GM21528 (cell line): ENCODE measurements at regions not wholly inside any gene's neighbourhood (a gene's known extent, or its start where the extent isn't known, plus 50 kb on each side); places are given as distances from the start of the nearest gene placed in this dataset.
"Not testable (repeated sequence)": the region's sequence is repeated elsewhere in the genome, so short reads cannot be mapped to it uniquely, and the experiment has no call there.

ENCODE experiments used
- ATAC-seq: cut with Tn5 transposase; IDR thresholded peaks from one replicate; pipeline ENCODE4 v1.9.1; 2021; ENCODE audit warnings: mild to moderate bottlenecking, moderate library complexity; ENCODE audit not compliant: unreplicated experiment, low FRiP score

DNA sequence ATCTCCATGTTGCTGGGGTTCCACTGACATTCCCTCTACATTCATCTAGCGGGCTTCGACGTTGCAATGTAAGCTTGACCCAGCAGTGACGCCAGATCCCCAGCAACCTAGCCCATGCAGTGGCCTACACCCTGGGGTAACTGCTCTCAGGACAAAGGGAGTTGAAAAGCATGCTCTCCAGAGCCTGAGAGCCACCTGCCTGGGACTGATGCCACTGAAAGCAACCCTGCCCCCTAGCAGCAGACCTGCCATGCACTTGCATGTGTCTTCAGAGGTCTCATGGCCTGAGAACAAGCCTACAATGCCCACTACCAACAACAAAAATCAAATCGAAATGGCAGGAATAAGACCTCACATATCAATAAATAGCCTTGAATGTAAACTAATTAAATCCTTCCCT is 330.3 kb downstream of the TRIM36 start:
- ATAC-seq: no peak

GRCh38 chr5:114838937-114839336 is 330.8 kb downstream of the TRIM36 start:
- ATAC-seq: no peak

DNA sequence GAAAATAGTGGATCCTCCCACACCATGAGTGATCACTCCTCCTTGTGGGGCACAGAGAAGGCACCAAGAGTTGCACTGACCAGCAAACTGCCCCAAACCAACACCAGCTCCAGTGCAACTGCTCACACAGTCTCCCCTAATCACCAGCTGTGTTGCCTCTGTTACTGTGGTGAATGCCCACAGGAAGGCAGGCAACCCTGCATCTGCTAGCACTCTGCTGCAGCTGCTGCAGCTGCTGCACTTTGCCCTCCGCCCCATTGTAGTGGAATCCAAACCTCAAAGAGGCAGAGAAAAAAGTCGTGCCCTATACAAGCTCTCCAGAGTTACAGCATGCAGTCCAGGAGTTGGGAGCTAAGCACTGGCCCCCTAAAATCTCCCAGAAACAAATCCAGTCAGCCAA is 339.6 kb downstream of the TRIM36 start:
- no peak for ATAC-seq

DNA sequence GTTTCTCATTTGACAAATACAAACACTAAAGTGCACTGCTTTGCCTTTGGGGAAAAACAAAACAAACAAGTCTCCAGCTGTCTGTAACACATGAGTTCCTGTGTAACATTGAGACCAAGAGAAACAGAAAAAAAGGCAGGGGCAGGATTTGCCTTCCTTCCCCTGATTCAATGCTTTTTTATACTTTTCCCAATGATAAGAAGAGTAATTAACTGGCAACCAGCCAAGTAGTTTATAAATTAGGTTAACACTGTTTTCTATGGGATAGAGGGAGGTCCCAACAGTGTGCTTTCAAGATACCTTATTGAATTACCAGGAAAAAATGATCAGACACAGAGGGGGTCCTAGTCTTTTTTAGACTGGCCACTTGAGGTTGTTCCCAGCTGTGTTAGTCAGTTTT is 346.8 kb downstream of the TRIM36 start:
- ATAC-seq: no peak

DNA sequence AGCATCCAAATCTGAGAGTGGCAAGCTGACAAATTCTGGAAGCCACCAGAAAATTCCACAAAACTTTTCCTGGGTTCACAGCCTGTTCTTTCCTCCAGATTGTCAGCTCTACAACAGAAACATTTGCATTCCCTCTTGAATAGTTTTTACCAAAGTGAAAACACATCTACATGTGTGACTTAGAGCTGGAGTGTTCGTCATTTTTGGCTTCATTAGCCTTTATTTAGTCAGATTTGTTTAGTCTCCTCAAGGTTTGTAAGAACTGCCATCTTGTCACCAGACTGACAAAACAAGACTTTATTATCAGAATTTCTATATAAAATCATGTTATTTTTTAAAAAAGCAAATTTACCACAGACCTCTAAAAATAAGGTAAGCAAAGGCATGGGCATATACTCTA is 347.3 kb downstream of the TRIM36 start:
- ATAC-seq: no peak

GRCh38 chr5:114790403-114790792 is 379.3 kb downstream of the TRIM36 start:
- no peak for ATAC-seq

DNA sequence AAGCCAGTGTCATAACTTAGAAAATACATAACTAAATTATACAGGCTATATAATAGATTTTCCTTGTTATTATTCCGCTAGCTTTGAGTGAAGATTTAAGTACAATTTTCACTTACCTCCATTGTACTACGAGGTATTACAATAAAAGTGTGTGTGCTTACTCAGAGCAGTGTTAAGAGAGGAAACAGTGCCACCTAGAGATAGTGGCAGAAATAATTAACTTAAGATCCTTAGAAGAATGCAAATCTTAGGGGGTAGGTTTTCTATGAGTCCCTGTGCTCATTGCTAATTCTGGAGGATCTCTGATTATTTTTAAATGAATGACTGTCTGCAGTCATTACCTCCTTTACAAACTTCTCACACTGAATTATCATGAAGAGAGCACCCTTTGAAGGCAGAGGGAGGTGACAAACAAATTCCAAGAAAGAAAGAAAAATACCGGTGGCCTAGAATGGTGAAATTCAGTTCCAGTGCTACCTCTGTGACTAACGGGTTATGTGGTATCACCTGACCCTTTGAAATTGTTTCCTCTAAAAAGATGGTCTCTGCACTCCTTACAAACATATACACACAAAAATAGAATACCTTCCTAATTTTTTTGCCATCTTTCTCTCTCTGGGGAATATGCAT is 379.8 kb downstream of the TRIM36 start:
- ATAC-seq: no peak

GRCh38 chr5:114782869-114783268 is 386.8 kb downstream of the TRIM36 start:
- no peak for ATAC-seq

- ATAC-seq: no peak
These were observed 387.5 kb downstream of the TRIM36 start for GRCh38 chr5:114782177-114782576.

- no peak for ATAC-seq
These were observed 389.4 kb downstream of the TRIM36 start for GRCh38 chr5:114780290-114780689.

- ATAC-seq: no peak
These were observed 382.5 kb downstream of the KCNN2 start for GRCh38 chr5:114744406-114744805.

- no peak for ATAC-seq
These were observed 372.4 kb downstream of the KCNN2 start for GRCh38 chr5:114734238-114734637.

DNA sequence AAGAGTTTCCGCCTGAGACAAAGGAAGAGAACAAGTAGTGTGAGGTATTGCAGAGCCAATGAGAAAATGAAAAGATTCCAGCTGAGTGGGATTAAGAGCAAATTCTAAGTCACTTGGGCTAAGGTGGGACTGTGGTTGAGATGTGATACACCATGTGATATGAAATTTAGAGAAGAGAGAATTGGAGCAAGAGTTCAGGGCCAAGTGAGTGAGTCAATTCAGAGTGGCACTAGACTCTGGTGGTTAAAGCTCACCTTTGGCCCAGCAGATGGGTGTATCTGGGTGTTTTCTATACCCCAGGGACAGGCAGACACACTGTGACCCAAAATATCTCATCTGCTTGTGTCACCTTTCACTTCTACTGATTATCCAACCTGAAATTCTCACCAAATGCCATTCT is 368.1 kb downstream of the KCNN2 start:
- no peak for ATAC-seq

- no peak for ATAC-seq
These were observed 365.5 kb downstream of the KCNN2 start for GRCh38 chr5:114727358-114727757.

- no peak for ATAC-seq
These were observed 364.3 kb downstream of the KCNN2 start for GRCh38 chr5:114726131-114726530.

- ATAC-seq: no peak
These were observed 357.4 kb downstream of the KCNN2 start for GRCh38 chr5:114719268-114719667.

- ATAC-seq: no peak
These were observed 355.1 kb downstream of the KCNN2 start for GRCh38 chr5:114716955-114717354.

DNA sequence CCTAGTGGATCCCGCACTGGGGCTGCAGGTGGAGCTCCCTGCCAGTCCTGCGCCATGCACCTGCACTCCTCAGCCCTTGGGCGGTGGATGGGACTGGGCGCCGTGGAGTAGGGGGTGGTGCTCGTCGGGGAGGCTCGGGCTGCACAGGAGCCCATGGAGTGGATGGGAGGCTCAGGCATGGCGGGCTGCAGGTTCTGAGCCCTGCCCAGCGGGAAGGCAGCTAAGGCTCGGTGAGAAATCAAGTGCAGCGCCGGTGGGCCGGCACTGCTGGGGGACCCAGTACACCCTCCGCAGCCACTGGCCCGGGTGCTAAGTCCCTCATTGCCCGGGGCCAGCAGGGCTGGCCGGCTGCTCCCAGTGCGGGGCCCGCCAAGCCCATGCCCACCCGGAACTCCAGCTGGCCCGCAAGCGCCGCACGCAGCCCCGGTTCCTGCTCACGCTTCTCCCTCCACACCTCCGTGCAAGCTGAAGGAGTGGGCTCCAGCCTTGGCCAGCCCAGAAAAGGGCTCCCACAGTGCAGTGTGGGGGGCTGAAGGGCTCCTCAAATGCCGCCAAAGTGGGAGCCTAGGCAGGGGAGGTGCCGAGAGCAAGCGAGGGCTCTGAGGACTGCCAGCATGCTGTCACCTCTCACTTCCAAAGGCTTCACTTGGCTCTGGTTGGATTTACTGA is 342.5 kb downstream of the KCNN2 start:
- ATAC-seq: not testable (repeated sequence)

DNA sequence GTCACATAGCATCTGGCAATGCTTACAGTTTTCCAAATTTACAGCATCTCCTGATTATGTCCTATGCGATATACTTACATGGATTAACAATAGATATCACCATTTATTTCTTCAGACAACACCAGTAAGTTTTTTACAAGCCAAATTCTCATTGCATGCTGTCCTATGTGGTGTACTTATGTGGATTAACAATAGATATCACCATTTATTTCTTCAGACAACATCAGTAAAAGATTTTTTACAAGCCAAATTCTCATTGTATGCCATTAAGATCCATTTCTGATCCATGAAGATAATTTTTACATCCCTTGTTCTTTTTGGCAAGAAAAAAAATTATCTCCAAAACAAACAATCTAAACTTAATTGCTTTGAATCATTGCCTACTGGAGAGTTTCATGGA is 340.9 kb downstream of the KCNN2 start:
- ATAC-seq: no peak

DNA sequence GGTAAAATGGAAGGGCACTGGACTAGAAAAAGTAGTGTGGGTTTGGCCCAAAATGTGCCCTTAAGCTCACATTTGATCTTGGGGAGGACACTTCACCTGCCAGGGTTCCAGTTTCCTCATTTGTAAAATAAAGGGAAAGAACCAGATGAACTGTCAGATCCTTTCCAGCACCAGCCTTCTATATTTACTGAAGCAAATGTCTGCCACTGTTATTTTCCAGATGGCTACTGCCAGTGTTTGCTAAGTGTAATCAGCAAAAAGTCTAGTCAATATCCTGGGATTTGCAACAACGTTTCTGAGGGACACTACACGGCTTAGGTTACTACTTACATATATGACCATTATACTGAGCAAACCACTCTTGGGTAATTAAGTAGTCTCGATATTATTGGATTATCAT is 340.3 kb downstream of the KCNN2 start:
- ATAC-seq: no peak

DNA sequence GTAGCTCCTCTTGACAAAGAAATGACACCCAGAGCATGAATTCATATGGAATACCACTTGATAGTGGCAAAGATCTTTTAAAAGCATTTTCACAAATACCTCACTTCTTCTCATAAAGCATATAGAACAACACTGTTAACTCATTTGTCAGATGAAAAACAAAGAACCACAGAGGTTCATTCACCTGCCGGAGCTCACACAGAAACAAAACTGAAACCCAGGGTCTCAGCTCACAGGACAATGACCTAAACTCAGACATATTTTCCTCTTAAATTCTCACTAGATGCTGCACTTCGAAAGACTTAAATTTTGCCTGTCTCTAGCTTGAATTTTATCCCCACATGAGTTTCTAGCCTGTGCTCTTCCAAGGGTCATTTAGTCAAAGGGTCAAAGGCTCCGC is 339.0 kb downstream of the KCNN2 start:
- ATAC-seq: no peak

DNA sequence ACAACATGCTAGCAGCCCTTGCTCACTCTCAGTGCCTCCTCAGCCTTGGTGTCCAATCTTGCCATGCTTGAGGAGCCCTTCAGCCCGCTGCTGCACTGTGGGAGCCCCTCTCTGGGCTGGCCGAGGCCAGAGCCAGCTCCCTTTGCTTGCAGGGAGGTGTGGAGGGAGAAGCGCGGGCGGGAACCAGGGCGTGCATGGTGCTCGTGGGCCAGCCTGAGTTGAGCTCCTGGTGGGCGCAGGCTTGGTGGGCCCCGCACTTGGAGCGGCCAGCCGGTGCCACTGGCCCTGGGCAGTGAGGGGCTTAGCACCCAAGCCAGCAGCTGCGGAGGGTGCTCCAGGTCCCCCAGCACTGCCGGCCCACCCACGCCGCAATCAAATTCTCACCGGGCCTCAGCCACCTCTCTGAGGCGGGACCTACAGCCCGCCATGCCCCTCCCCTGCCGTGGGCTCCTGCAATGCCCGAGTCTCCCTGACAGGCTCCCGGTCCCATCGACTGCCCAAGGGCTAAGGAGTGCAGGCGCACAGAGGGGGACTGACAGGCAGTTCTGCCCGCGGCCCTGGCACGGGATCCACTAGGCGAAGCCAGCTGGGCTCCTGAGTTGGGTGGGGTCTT is 333.5 kb downstream of the KCNN2 start:
- no peak for ATAC-seq
